Ishikawa (cell line): ENCODE measurements at regions not wholly inside any gene's neighbourhood (a gene's known extent, or its start where the extent isn't known, plus 50 kb on each side); places are given as distances from the start of the nearest gene placed in this dataset.

Experiments used
- FOXM1 ChIP-seq: IDR thresholded peaks from 2 replicates; pipeline ENCODE4 v1.6.1; 2012; ENCODE audit warnings: low read depth, borderline replicate concordance
- RAD21 ChIP-seq: IDR thresholded peaks from 2 replicates; pipeline ENCODE4 v1.6.1; 2012; ENCODE audit warnings: low read depth
- YY1 ChIP-seq: IDR thresholded peaks from 2 replicates; pipeline ENCODE4 v1.6.1; 2012; ENCODE audit warnings: low read depth

GRCh38 chr1:168963601-168964000 lies 142.9 kb upstream of the ATP1B1 start:
- TF ChIP-seq RAD21 = no peak
- TF ChIP-seq YY1 = no peak
- no peak for TF ChIP-seq FOXM1
